ENCODE measurements at regions not wholly inside any gene's neighbourhood (a gene's known extent, or its start where the extent isn't known, plus 50 kb on each side); places are given as distances from the start of the nearest gene placed in this dataset.
A peak's percentile ranks its signal among the peaks of the same experiment; 100 is the strongest.

DNA sequence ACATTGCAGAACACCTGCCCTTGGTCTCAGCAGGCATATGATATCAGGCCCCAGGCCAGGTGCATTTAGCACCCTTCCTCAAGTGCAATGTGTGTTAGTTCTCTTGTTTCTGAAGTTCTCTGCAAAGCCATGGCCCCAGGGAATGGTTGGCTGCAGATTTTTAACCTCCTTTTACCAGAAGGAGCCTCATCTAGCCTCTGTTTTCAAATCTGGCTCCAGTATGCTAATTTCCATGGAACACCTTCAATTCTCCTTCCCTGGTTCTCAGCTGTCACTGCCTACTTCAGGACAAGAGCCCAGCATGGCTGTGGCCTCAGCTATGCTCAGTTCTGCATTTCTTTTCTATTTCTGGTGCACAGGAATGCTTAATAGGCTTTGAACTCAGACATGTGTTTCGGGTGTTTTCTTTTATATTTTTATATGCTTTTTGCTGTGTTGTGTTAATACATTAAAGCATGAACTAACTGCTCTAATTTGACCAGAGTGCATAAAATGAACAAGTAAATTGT is 51.6 kb upstream of the OGFRL1 start:
- Mint-ChIP-seq H3K36me3 (ENCODE audit: low read depth) (peaks cover 29% of the 10 kb centered on the region), H3K4me1 (peaks cover 9% of the 10 kb centered on the region), H3K27ac (peak overlapping the region in 1 of 3 experiments; percentile 14), H3K4me3 (no peak overlapping the region), H3K9me3 (peaks cover 15% of the 10 kb centered on the region), H3K27me3 (ENCODE audit: low read depth) (no peaks in the 10 kb centered on the region)
- TF ChIP-seq, protein P1, sequence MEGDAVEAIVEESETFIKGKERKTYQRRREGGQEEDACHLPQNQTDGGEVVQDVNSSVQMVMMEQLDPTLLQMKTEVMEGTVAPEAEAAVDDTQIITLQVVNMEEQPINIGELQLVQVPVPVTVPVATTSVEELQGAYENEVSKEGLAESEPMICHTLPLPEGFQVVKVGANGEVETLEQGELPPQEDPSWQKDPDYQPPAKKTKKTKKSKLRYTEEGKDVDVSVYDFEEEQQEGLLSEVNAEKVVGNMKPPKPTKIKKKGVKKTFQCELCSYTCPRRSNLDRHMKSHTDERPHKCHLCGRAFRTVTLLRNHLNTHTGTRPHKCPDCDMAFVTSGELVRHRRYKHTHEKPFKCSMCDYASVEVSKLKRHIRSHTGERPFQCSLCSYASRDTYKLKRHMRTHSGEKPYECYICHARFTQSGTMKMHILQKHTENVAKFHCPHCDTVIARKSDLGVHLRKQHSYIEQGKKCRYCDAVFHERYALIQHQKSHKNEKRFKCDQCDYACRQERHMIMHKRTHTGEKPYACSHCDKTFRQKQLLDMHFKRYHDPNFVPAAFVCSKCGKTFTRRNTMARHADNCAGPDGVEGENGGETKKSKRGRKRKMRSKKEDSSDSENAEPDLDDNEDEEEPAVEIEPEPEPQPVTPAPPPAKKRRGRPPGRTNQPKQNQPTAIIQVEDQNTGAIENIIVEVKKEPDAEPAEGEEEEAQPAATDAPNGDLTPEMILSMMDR (IDR thresholded peaks at IDR 0.05; ENCODE audit: unreplicated experiment in 3 of 3) = no peak

DNA sequence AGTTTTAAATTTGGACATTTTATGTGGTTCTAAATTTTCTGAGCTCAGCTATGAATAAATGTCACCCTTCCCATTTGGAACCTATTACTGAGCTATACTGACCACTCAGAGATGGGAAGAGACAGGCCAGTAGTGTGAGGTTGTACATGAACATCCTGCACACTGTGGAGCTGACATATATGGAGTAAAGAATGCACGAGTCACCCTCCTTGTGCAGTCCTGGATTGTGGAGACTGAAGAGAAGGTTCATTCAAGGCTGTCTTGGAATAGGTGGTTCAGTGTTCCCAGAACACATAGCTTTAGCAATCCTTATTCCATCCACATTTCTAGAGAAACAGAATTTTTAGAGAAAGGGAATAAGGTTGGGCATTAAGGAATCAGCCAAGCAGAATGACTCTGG is 50.3 kb upstream of the OGFRL1 start:
- Mint-ChIP-seq H3K27ac (no peak overlapping the region), H3K36me3 (ENCODE audit: low read depth) (peaks cover 33% of the 10 kb centered on the region), H3K27me3 (ENCODE audit: low read depth) (no peaks in the 10 kb centered on the region), H3K9me3 (peaks cover 26% of the 10 kb centered on the region), H3K4me1 (peaks cover 9% of the 10 kb centered on the region), H3K4me3 (no peak overlapping the region)
- TF ChIP-seq, protein P1 (IDR thresholded peaks at IDR 0.05; ENCODE audit: unreplicated experiment in 3 of 3) = no peak

Measured in nephron (organoid).